HEK293T (cell line): ENCODE measurements at regions not wholly inside any gene's neighbourhood (a gene's known extent, or its start where the extent isn't known, plus 50 kb on each side); places are given as distances from the start of the nearest gene placed in this dataset.

Source experiments
- CTCF ChIA-PET: fragments of 350-600 bp; formaldehyde crosslinking; extraction: SDS; loops from one replicate; lab custom pipeline; 2021; ENCODE audit warnings: antibody characterized with exemption, inconsistent platforms; lab: Yijun Ruan, JAX
- POLR2A ChIA-PET: fragments of 350-600 bp; formaldehyde crosslinking; extraction: SDS; loops from one replicate; lab custom pipeline; 2020; ENCODE audit warnings: antibody characterized with exemption, inconsistent platforms; lab: Yijun Ruan, JAX
- DNase-seq: peaks from one replicate; pipeline ENCODE4 v3.0.0; 2012; ENCODE audit warnings: mixed read lengths; ENCODE audit errors: extremely low spot score
- ARNT ChIP-seq: fragments of 450-650 bp; IDR thresholded peaks from 2 replicates; pipeline ENCODE4 v1.6.1; 2017; ENCODE audit warnings: mild to moderate bottlenecking
- BHLHE40 ChIP-seq: fragments of 450-650 bp; IDR thresholded peaks from 2 replicates; pipeline ENCODE4 v1.6.1; 2016; ENCODE audit warnings: mild to moderate bottlenecking, moderate library complexity, borderline replicate concordance
- CTBP1 ChIP-seq: fragments of 450-650 bp; IDR thresholded peaks from 2 replicates; pipeline ENCODE4 v1.6.1; 2016; ENCODE audit warnings: borderline replicate concordance
- ELF4 ChIP-seq: fragments of 450-650 bp; IDR thresholded peaks from 2 replicates; pipeline ENCODE4 v1.6.1; 2017; ENCODE audit warnings: antibody characterized with exemption
- FOXA1 ChIP-seq: fragments of 450-650 bp; IDR thresholded peaks from 2 replicates; pipeline ENCODE4 v1.6.1; 2016; ENCODE audit warnings: mild to moderate bottlenecking
- FOXK2 ChIP-seq: fragments of 450-650 bp; IDR thresholded peaks from 2 replicates; pipeline ENCODE4 v1.6.1; 2016; ENCODE audit warnings: mild to moderate bottlenecking
- FOXM1 ChIP-seq: fragments of 450-650 bp; IDR thresholded peaks from 2 replicates; pipeline ENCODE4 v1.6.1; 2017; ENCODE audit warnings: mild to moderate bottlenecking, borderline replicate concordance
- HDGF ChIP-seq: fragments of 450-650 bp; IDR thresholded peaks from 2 replicates; pipeline ENCODE4 v1.6.1; 2017; ENCODE audit warnings: antibody characterized with exemption, borderline replicate concordance
- L3MBTL2 ChIP-seq: fragments of 450-650 bp; conservative IDR thresholded peaks from 2 replicates; pipeline ENCODE4 v1.6.1; 2016; ENCODE audit warnings: mild to moderate bottlenecking
- LEF1 ChIP-seq: fragments of 450-650 bp; IDR thresholded peaks from 2 replicates; pipeline ENCODE4 v1.6.1; 2017; ENCODE audit warnings: mild to moderate bottlenecking, borderline replicate concordance
- NFRKB ChIP-seq: fragments of 450-650 bp; IDR thresholded peaks from 2 replicates; pipeline ENCODE4 v1.6.1; 2016; ENCODE audit warnings: mild to moderate bottlenecking, moderate library complexity
- SP1 ChIP-seq: fragments of 450-650 bp; IDR thresholded peaks from 2 replicates; pipeline ENCODE4 v1.6.1; 2017
- SUZ12 ChIP-seq: fragments of 450-650 bp; IDR thresholded peaks from 2 replicates; pipeline ENCODE4 v1.6.1; 2016; ENCODE audit warnings: mild to moderate bottlenecking
- TARDBP ChIP-seq: fragments of 450-650 bp; IDR thresholded peaks from 2 replicates; pipeline ENCODE4 v1.6.1; 2016
- ZNF384 ChIP-seq: fragments of 450-650 bp; IDR thresholded peaks from 2 replicates; pipeline ENCODE4 v1.6.1; 2016
- TF ChIP-seq, protein P1 (sequence below): fragments of 450-650 bp; IDR thresholded peaks from 2 replicates; pipeline ENCODE4 v1.6.1; 2016

DNA sequence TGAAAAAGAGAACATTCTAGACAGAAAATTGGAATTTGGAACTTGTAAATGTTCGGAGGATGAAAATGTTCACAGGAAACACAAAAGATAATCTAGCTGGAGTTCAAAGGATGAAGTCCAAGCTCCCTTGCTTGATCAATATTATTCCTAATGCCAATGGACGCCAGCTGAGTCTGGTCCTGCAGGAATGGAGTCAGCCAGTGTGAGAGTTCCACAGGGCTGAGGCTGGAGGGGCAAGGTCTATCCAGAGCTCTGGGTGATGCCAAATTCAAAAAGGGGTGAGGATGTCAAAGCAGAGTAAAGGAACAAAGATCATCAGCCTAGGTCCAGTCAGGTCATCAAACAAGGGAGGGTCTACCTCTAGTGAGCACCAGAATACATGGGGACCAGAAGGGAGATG, 78.5 kb upstream of the CTNNA2 start:
- no peak for DNase-seq
- CTCF ChIA-PET, result interaction anchor here (0.7 kb wide), 1 partner anchor 17 kb away, joined by 3 read pairs; no protein-coding TSS in a partner anchor
- TF ChIP-seq FOXA1, result no peak
- no peak for TF ChIP-seq L3MBTL2
- no peak for TF ChIP-seq TARDBP
- no peak for TF ChIP-seq BHLHE40
- TF ChIP-seq ZNF384, result no peak
- no peak for TF ChIP-seq CTBP1
- no peak for TF ChIP-seq NFRKB
- no peak for TF ChIP-seq ARNT
- TF ChIP-seq, protein P1, sequence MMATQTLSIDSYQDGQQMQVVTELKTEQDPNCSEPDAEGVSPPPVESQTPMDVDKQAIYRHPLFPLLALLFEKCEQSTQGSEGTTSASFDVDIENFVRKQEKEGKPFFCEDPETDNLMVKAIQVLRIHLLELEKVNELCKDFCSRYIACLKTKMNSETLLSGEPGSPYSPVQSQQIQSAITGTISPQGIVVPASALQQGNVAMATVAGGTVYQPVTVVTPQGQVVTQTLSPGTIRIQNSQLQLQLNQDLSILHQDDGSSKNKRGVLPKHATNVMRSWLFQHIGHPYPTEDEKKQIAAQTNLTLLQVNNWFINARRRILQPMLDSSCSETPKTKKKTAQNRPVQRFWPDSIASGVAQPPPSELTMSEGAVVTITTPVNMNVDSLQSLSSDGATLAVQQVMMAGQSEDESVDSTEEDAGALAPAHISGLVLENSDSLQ, result no peak
- no peak for TF ChIP-seq SP1
- TF ChIP-seq ELF4, result no peak
- no peak for TF ChIP-seq FOXK2
- no peak for TF ChIP-seq SUZ12
- POLR2A ChIA-PET, result no interaction called here

DNA sequence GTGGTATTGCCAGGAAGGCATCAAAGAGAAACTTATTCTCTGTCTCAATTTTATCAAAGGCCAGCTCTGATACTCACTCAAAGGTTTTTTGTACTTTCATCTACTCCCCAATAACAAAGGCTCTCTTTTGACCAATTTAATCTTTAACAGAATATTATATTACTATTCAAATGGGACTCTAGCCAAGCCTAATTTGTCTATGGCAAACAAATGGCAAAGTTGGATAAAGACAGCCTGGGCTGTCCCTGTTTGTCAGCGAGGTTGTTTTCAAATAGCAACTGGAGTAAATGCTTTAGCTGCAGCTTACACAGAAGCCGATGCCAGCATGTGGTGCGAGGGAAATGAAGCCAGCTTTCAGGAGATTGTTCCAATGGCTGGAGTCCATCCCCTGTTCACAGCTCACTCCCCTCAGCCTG, 80.1 kb upstream of the CTNNA2 start:
- CTCF ChIA-PET, result no interaction called here
- no peak for DNase-seq
- TF ChIP-seq SUZ12, result no peak
- no peak for TF ChIP-seq FOXK2
- POLR2A ChIA-PET, result no interaction called here

DNA sequence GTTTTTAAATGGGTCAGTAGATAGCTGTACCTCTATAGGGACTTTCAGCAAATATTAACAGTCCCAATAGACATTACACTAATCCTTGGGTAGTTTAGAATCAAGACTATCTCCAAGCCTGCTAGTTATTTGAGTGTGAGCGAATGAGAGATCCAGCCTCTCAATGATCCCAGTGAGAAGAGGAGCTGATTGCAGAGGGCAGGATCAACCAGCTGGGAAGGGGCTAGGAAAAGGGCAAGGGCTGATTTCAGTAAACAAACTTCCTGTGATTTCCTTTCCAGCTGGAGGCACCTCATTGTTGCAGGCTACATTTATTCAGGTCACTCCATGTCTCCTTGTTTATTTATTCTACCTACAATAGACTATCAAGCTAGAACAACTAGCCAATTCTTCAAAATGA, 84.1 kb upstream of the CTNNA2 start:
- ChIA-PET CTCF (interaction anchor here (0.6 kb wide), 1 partner anchor 236 kb away, joined by 4 read pairs; no protein-coding TSS in a partner anchor), POLR2A (no interaction called here)
- TF ChIP-seq SP1 (no peak), ARNT (no peak), FOXA1 (no peak), CTBP1 (no peak), HDGF (no peak), LEF1 (no peak), L3MBTL2 (no peak), ELF4 (no peak), NFRKB (no peak), TARDBP (no peak), FOXM1 (no peak), SUZ12 (no peak), ZNF384 (no peak), BHLHE40 (no peak), FOXK2 (no peak)
- TF ChIP-seq, protein P1, result no peak
- DNase-seq, result no peak

DNA sequence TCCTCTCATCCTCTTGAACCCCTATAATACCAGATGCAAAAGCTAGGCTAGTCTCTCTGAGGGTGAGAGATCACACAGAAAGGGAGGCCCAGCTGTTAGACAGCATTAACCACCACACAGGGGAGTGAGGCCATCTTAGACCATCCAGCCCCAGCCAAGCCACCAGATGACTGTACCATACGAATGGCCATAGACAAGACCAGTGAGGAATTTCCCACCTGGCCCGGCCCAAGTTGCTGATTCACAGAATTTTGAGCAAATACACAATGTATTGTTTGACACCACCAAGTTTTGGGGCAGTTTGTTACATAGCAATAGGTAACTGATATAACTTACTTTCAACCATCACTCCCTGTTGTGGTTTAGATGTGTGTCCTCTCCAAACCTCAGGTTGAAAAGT, 98.2 kb upstream of the CTNNA2 start:
- CTCF ChIA-PET, result no interaction called here
- TF ChIP-seq BHLHE40 (no peak), SP1 (no peak), CTBP1 (no peak), FOXA1 (no peak), ELF4 (no peak), ZNF384 (no peak), FOXM1 (no peak), LEF1 (no peak), ARNT (no peak), HDGF (no peak), TARDBP (no peak), FOXK2 (no peak), L3MBTL2 (no peak), NFRKB (no peak), SUZ12 (no peak)
- TF ChIP-seq, protein P1, result no peak
- POLR2A ChIA-PET, result no interaction called here
- no peak for DNase-seq

DNA sequence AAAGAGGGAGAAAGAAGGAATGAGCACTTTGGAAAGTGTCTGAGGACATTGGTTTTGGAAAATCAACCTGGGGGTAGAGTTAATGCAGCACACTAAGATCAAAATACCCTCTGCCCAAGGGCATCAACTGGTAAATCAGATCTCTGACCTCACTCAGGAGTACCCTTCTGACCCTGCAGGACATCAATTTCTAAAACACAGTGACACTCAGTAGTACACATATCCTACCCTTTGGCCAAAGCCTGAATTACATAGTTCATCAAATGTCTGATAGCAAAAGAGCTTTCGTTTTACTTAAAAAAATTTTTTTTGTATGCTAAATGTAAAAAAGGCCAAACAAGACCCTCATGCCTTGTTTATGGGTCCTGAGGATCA, 118.4 kb upstream of the CTNNA2 start:
- ChIA-PET CTCF (no interaction called here), POLR2A (no interaction called here)
- TF ChIP-seq NFRKB (no peak), L3MBTL2 (no peak), TARDBP (no peak), ZNF384 (no peak), SP1 (no peak), ELF4 (no peak), FOXA1 (no peak), ARNT (no peak), HDGF (no peak), LEF1 (no peak), FOXK2 (no peak), FOXM1 (no peak), SUZ12 (no peak), BHLHE40 (no peak)
- TF ChIP-seq, protein P1, result no peak
- DNase-seq, result no peak

DNA sequence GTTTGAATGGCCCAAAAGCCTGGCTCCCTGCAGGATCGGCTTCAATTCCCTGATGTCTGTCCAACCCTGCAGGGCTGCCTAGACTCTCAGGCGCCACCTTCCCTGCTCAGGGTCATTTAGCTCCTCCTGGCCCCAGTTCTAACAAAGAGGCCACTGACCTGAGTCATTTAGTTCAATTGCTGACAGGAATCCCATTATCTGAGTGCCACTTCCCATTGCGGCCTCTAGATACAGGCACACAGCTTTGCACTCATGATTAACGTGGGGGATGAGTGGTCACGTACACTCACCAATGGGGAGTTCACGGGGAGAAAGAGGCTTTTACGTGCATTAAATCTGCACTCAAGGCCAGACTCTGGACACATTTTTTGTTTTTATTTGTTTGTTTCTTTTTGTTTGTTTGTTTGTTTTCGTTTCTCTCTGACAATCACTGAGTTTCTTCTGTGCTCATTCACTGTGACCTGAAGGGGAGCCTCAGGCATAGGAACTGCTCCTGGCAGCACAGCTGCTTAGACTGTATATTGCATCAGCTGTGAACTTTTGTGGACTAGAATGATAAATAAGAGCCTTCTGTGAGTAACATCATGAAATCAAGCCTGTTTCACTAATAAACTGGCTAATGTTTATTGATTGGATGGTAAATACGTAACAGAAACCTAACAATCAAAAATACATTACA, 118.9 kb upstream of the CTNNA2 start:
- TF ChIP-seq NFRKB, result no peak
- no peak for TF ChIP-seq FOXM1
- no peak for TF ChIP-seq LEF1
- no peak for TF ChIP-seq ELF4
- no peak for TF ChIP-seq SP1
- no peak for TF ChIP-seq SUZ12
- TF ChIP-seq, protein P1, result no peak
- TF ChIP-seq ZNF384, result no peak
- no peak for TF ChIP-seq ARNT
- DNase-seq, result no peak
- CTCF ChIA-PET, result no interaction called here
- POLR2A ChIA-PET, result no interaction called here
